Sigmoid colon (tissue), 6 donors: ENCODE measurements at regions not wholly inside any gene's neighbourhood (a gene's known extent, or its start where the extent isn't known, plus 50 kb on each side); places are given as distances from the start of the nearest gene placed in this dataset.

Experiments
- DNase-seq: peaks from one replicate; pipeline ENCODE4 v3.0.0-alpha.2; 2019
- H3K27ac ChIP-seq, 4 donors: fragments of 200-600 bp; sonication (generic); one replicate each; pipeline ENCODE4 v1.5.1; 2016 to 2019; ENCODE audit warnings: mild to moderate bottlenecking in 1 of 4
- H3K27me3 ChIP-seq, 3 donors: fragments of 200-600 bp; sonication (generic); one replicate each; pipeline ENCODE4 v1.5.1; 2019; ENCODE audit warnings: mild to moderate bottlenecking in 1 of 3
- H3K36me3 ChIP-seq, 4 donors: fragments of 200-600 bp; sonication (generic); one replicate each; pipeline ENCODE4 v1.5.1; 2016 to 2019
- H3K4me1 ChIP-seq, 4 donors: fragments of 200-600 bp; sonication (generic); one replicate each; pipeline ENCODE4 v1.5.1; 2017 to 2019
- H3K4me3 ChIP-seq, 4 donors: fragments of 200-600 bp; sonication (generic); one replicate each; pipeline ENCODE4 v1.5.1; 2017 to 2019; ENCODE audit warnings: mild to moderate bottlenecking in 2 of 4, moderate library complexity in 1 of 4
- H3K9me3 ChIP-seq, 4 donors: fragments of 200-600 bp in 3 of 4; sonication (generic) in 3 of 4; one replicate each; pipeline versions ENCODE4 v1.5.1 to v1.6.1; 2013 to 2019
- CTCF ChIP-seq, 4 experiments: fragments of 450-650 bp in 3 of 4; fragments of 200-600 bp in 1 of 4; IDR thresholded peaks; one replicate each; pipeline ENCODE4 v1.5.1; 2016 to 2019; ENCODE audit warnings: antibody characterized with exemption in 4 of 4, mild to moderate bottlenecking in 3 of 4, moderate library complexity in 2 of 4
- EP300 ChIP-seq, 4 donors: sonication (generic); formaldehyde crosslinking; IDR thresholded peaks; one replicate each; pipeline ENCODE4 v1.6.1; 2017; ENCODE audit warnings: antibody characterized with exemption in 4 of 4
- POLR2A ChIP-seq, 2 donors: fragments of 450-650 bp; IDR thresholded peaks; one replicate each; pipeline ENCODE4 v1.6.1; 2016; ENCODE audit warnings: antibody characterized with exemption in 2 of 2, mild to moderate bottlenecking in 2 of 2, moderate library complexity in 2 of 2
- POLR2AphosphoS5 ChIP-seq, 4 donors: sonication (generic); formaldehyde crosslinking; IDR thresholded peaks; one replicate each; pipeline ENCODE4 v1.6.1; 2017; ENCODE audit warnings: antibody characterized with exemption in 4 of 4
- WGBS, 2 donors: extraction: QIAGEN DNeasy Blood & Tissue Kit; methylation state at CpG; one replicate each; pipeline ENCODE4 v1.1.7; 2013; 5-methylcytosine and 5-hydroxymethylcytosine counted together
- intact Hi-C: fragments of 100-400 bp; cut with DNase I; formaldehyde crosslinking; loops from one replicate; pipeline ENCODE4 v1.15.1; 2023
- donor health status: healthy with polysubstance abuse.
- donor health status: healthy.

- 47 to 81% methylated on average over 1 of the region's 1 CpG for WGBS, 2 donors
- H3K9me3 ChIP-seq: peaks cover 0 to 1% (median 0%) of the 10 kb centered on the region in 4 donors
- H3K4me3 ChIP-seq: no peak overlapping the region
- no peak overlapping the region for H3K27ac ChIP-seq
- TF ChIP-seq EP300 (IDR thresholded peaks at IDR 0.05): no peak
- TF ChIP-seq CTCF (IDR thresholded peaks at IDR 0.05): no peak
- TF ChIP-seq POLR2A (IDR thresholded peaks at IDR 0.05): no peak
- TF ChIP-seq POLR2AphosphoS5 (IDR thresholded peaks at IDR 0.05): no peak
- no peaks in the 10 kb centered on the region for H3K27me3 ChIP-seq
- intact Hi-C loops: no loop called here
- no peaks in the 10 kb centered on the region for H3K4me1 ChIP-seq
- DNase-seq: no peak
- H3K36me3 ChIP-seq: no peaks in the 10 kb centered on the region
Measured at GRCh38 chr3:124557-125179, 71.9 kb upstream of the CHL1 start.

DNA sequence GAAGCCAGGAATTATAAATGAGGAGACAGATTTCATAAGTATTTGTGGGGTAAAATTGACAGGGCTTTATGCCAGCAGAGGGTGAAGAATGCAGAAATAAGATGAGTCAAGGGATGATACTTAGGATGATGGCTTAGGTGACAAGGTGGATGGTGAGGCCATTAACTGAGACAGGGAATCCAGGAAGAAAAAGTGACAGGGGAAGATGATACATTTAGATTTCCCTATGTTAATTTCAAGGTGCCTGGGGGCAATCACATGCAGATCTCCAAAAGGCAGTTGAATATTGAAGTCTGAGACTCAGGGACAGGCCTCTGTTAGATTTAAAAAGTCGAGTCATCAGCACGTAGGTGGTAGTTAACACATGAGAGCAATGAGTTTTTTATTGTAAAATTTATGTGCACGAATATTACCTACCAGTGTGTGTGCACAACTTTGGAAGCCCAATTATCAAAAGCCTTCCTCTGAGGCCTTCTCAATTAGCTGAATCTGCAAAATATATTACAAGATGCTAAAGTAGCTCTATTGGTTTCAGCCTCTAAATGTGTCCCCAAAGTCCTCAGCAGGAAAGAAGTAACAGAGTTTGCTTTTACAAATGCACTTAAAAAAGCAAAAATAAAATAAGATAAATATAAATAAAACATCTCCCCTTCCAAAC lies 67.9 kb upstream of the CHL1 start:
- no peak for DNase-seq
- Histone ChIP-seq H3K4me3 (no peak overlapping the region), H3K27me3 (no peaks in the 10 kb centered on the region), H3K4me1 (no peaks in the 10 kb centered on the region), H3K36me3 (no peaks in the 10 kb centered on the region), H3K27ac (no peak overlapping the region), H3K9me3 (peaks cover 0 to 1% (median 0%) of the 10 kb centered on the region in 4 donors)
- intact Hi-C loops: no loop called here
- TF ChIP-seq EP300 (IDR thresholded peaks at IDR 0.05) (no peak), POLR2A (IDR thresholded peaks at IDR 0.05) (no peak), POLR2AphosphoS5 (IDR thresholded peaks at IDR 0.05) (no peak), CTCF (IDR thresholded peaks at IDR 0.05) (no peak)
- WGBS, 2 donors: 58 to 71% methylated on average over 3 of the region's 3 CpGs

GRCh38 chr3:131151-131888 lies 65.2 kb upstream of the CHL1 start:
- Histone ChIP-seq H3K4me1 (no peaks in the 10 kb centered on the region), H3K36me3 (no peaks in the 10 kb centered on the region), H3K9me3 (peaks cover 0 to 1% (median 0%) of the 10 kb centered on the region in 4 donors), H3K27ac (no peak overlapping the region), H3K27me3 (no peaks in the 10 kb centered on the region), H3K4me3 (no peak overlapping the region)
- TF ChIP-seq POLR2AphosphoS5 (IDR thresholded peaks at IDR 0.05) (no peak), CTCF (IDR thresholded peaks at IDR 0.05) (no peak), EP300 (IDR thresholded peaks at IDR 0.05) (no peak), POLR2A (IDR thresholded peaks at IDR 0.05) (no peak)
- intact Hi-C loops: no loop called here
- 85 to 91% methylated on average over 5 of the region's 5 CpGs for WGBS, 2 donors
- no peak for DNase-seq

DNA sequence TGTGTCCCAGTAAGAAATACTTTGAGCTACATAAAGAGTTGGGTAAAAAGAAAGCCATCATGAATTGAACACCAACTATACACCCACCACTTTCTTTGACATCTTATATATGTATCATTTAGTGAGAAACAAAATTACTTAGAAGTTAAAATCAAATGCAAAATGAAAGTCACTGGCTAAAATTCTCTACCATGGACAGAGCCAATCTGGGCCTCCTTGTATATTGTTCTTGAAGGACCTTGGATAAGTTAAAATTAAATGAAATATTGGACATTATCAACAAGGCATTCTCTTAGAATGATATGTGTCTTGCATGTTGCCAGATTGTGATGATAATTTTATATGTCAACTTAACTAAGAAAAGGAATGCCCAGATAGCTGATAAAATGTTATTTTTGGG lies 64.2 kb upstream of the CHL1 start:
- intact Hi-C loops: no loop called here
- no peaks in the 10 kb centered on the region for H3K9me3 ChIP-seq
- TF ChIP-seq POLR2A (IDR thresholded peaks at IDR 0.05): no peak
- no peak for TF ChIP-seq EP300 (IDR thresholded peaks at IDR 0.05)
- no peak for TF ChIP-seq POLR2AphosphoS5 (IDR thresholded peaks at IDR 0.05)
- no peak for TF ChIP-seq CTCF (IDR thresholded peaks at IDR 0.05)
- no peak overlapping the region for H3K27ac ChIP-seq
- H3K4me3 ChIP-seq: no peak overlapping the region
- H3K36me3 ChIP-seq: no peaks in the 10 kb centered on the region
- H3K4me1 ChIP-seq: no peaks in the 10 kb centered on the region
- no peaks in the 10 kb centered on the region for H3K27me3 ChIP-seq
- no peak for DNase-seq
